Heart right ventricle (tissue), 16 donors: ENCODE measurements at regions not wholly inside any gene's neighbourhood (a gene's known extent, or its start where the extent isn't known, plus 50 kb on each side); places are given as distances from the start of the nearest gene placed in this dataset.
"Not testable (repeated sequence)": the region's sequence is repeated elsewhere in the genome, so short reads cannot be mapped to it uniquely, and the experiment has no call there.

Source experiments
- ATAC-seq, 8 donors: fragments of 200-7000 bp; cut with Tn5 transposase; one replicate each; pipeline ENCODE4 v1.9.1; 2020; ENCODE audit warnings: mild to moderate bottlenecking in 8 of 8, moderate library complexity in 8 of 8, moderate number of reproducible peaks in 1 of 8
- DNase-seq, 2 donors: peaks; one replicate each; pipeline ENCODE4 v3.0.0-alpha.2; 2020
- H3K27ac ChIP-seq, 10 donors: fragments of 200-600 bp; sonication (generic) in 2 of 10; one replicate each; pipeline versions ENCODE4 v1.5.0 to v1.8.0; 2020 to 2022; ENCODE audit warnings: mild to moderate bottlenecking in 3 of 10
- H3K27me3 ChIP-seq, 7 donors: fragments of 200-600 bp; one replicate each; pipeline ENCODE4 v1.8.0; 2021 to 2022; ENCODE audit warnings: mild to moderate bottlenecking in 2 of 7
- H3K36me3 ChIP-seq, 9 donors: fragments of 200-600 bp; sonication (generic) in 1 of 9; one replicate each; pipeline versions ENCODE4 v1.5.0 to v1.8.0; 2020 to 2022; ENCODE audit warnings: mild to moderate bottlenecking in 2 of 9
- H3K4me1 ChIP-seq, 9 donors: fragments of 200-600 bp; sonication (generic) in 1 of 9; one replicate each; pipeline versions ENCODE4 v1.5.0 to v1.8.0; 2020 to 2022; ENCODE audit warnings: mild to moderate bottlenecking in 4 of 9
- H3K4me3 ChIP-seq, 10 donors: fragments of 200-600 bp; sonication (generic) in 2 of 10; one replicate each; pipeline versions ENCODE4 v1.5.0 to v1.8.0; 2020 to 2022; ENCODE audit warnings: mild to moderate bottlenecking in 7 of 10, moderate library complexity in 2 of 10
- H3K9me3 ChIP-seq, 11 donors: fragments of 200-600 bp in 10 of 11; sonication (generic) in 2 of 11; one replicate each; pipeline versions ENCODE4 v1.5.0 to v1.8.0; 2013 to 2022; ENCODE audit warnings: mild to moderate bottlenecking in 2 of 11, control low read depth in 1 of 11, moderate library complexity in 1 of 11
- WGBS, 2 donors: extraction: QIAGEN DNeasy Blood & Tissue Kit; methylation state at CpG; one replicate each; pipeline ENCODE4 v1.1.7; 2013; ENCODE audit warnings: inconsistent platforms in 1 of 2; 5-methylcytosine and 5-hydroxymethylcytosine counted together
- intact Hi-C, 10 donors: fragments of 100-400 bp; cut with DNase I; formaldehyde crosslinking; loops; one replicate each; pipeline versions ENCODE4 v1.11.1 to v1.14.2; 2022
- TF ChIP-seq, protein P1 (sequence below), 9 donors: fragments of 200-600 bp; sonication (generic) in 2 of 9; IDR thresholded peaks; one replicate each; pipeline versions ENCODE4 v1.5.0 to v1.8.0; 2021 to 2022; ENCODE audit warnings: antibody characterized with exemption in 9 of 9, mild to moderate bottlenecking in 5 of 9, moderate library complexity in 1 of 9
- donor health status: Arrhythmogenic right ventricular cardiomyopathy.
- donor health status: ischemic (EF 13 %, LVEDD 7.1; RV severe dilation, severe dysfunction).
- donor health status: healthy with polysubstance abuse.
- donor health status: DM: no; HTN: yes; CAD: no.
- donor health status: DM: no; HTN: no; CAD: no.
- donor health status: ischemic (EF 25% LVEDD 6.9; RV normal size, moderate dysfunction).
- donor health status: ischemic (EF 25% LVEDD 5.7; RV mildly dilated, moderate dysfunction).
- donor health status: healthy.
- donor health status: DM: yes; HTN: yes; CAD: no.
- donor health status: Ischemic cardiomyopathy.
- donor health status: ischemic (EF 35%, LVEDD 5.7; RV mildly dilated, moderate dysfunction).
- donor health status: nonischemic (EF 11% LVEDD 7.7; RV severe dilation, severe dysfunction).
- donor health status: DM: yes; HTN: yes; CAD: no.
- donor health status: PGD.
- donor health status: ischemic (EF 29% LVEDD 5.4; RV normal size, mild dysfunction).
- donor health status: nonischemic (EF 23%, LVEDD 6.1; RV moderate dilation, normal function).

DNA sequence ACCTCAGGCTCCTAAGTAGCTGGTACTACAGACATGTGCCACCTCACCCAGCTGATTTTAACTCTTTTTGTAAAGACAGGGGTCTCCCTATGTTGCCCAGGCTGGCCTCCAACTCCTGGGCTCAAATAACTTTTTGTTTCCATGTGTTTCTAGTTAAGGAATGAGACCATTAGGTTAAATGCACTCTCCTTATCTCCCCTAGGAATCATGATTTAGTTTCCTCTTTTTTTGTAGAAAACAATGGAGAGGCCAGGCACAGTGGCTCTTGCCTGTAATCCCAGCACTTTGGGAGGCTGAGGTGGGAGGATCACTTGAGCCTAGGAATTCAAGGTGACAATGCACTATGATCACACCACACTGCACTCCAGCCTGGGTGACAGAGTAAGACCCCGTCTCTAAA, 198.8 kb upstream of the C2CD4B start:
- Histone ChIP-seq H3K9me3 (no peaks in the 10 kb centered on the region), H3K27me3 (peaks cover 0 to 21% (median 0%) of the 10 kb centered on the region in 7 donors), H3K36me3 (no peaks in the 10 kb centered on the region), H3K27ac (no peak overlapping the region), H3K4me3 (no peak overlapping the region), H3K4me1 (no peaks in the 10 kb centered on the region)
- TF ChIP-seq, protein P1, sequence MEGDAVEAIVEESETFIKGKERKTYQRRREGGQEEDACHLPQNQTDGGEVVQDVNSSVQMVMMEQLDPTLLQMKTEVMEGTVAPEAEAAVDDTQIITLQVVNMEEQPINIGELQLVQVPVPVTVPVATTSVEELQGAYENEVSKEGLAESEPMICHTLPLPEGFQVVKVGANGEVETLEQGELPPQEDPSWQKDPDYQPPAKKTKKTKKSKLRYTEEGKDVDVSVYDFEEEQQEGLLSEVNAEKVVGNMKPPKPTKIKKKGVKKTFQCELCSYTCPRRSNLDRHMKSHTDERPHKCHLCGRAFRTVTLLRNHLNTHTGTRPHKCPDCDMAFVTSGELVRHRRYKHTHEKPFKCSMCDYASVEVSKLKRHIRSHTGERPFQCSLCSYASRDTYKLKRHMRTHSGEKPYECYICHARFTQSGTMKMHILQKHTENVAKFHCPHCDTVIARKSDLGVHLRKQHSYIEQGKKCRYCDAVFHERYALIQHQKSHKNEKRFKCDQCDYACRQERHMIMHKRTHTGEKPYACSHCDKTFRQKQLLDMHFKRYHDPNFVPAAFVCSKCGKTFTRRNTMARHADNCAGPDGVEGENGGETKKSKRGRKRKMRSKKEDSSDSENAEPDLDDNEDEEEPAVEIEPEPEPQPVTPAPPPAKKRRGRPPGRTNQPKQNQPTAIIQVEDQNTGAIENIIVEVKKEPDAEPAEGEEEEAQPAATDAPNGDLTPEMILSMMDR (IDR thresholded peaks at IDR 0.05) = no peak
- no peak for DNase-seq
- intact Hi-C loops = loop anchor here in 1 of 10 donors (10.0 kb wide), 1 partner anchor 61 kb away; no protein-coding TSS in a partner anchor
- WGBS, 2 donors = 57 to 79% methylated on average over 1 of the region's 1 CpG
- ATAC-seq = no peak

DNA sequence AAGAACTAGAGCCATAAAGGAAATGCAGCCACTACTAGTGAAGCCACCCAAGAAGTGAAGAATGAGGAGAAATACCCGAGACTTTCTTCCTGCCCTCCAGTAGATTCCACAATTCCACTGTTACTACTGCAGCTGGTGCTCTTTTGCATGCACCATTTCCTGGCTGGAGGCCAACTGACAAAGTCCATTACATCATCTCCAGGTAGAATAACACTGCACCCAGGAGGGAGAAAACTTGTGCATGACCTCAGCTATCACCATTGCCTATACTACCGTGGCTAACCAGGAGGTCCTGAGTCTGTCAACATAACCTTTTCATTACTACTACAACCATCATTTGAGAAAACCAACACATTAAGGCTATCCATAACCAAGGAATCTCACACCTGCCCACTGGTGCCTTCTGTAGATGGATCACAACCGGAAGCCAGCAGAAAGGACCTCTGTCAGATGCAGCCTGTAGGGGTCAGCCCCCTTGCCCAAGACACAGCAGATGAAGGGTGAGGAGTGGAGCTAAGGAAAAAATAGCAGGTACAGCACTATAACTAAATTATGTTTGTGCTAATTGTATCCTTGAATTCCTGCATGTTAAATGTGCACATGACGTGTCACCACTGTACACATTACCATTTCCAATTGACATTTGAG, 200.8 kb upstream of the C2CD4B start:
- Histone ChIP-seq H3K9me3 (no peaks in the 10 kb centered on the region), H3K4me3 (no peak overlapping the region), H3K27ac (no peak overlapping the region), H3K36me3 (no peaks in the 10 kb centered on the region), H3K4me1 (no peaks in the 10 kb centered on the region), H3K27me3 (peaks cover 0 to 13% (median 0%) of the 10 kb centered on the region in 7 donors)
- ATAC-seq = no peak
- intact Hi-C loops = loop anchor here in 1 of 10 donors (10.0 kb wide), 1 partner anchor 59 kb away; no protein-coding TSS in a partner anchor
- TF ChIP-seq, protein P1 (IDR thresholded peaks at IDR 0.05) = no peak
- DNase-seq = no peak
- WGBS, 2 donors = 74 to 82% methylated on average over 4 of the region's 4 CpGs

DNA sequence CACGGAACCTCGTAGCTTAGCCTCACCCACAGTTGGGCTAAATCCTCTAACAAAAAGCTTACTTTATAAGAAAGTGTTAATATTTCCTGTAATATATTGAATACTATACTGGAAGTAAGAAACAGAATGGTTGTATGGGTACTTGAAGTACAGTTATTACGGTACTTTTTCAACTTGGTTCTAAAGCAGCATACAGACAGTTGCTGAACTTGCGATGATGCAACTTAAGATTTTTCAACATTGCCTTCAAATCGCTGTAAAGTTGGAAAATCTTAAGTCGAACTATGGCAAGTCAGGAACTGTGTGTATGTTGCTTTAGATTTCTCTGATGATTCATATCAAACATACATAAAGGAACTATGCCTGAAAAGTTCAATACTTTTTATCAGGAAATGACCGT, 204.4 kb upstream of the C2CD4B start:
- no peak overlapping the region for H3K4me3 ChIP-seq
- TF ChIP-seq, protein P1 (IDR thresholded peaks at IDR 0.05) = no peak
- no peaks in the 10 kb centered on the region for H3K9me3 ChIP-seq
- intact Hi-C loops = loop anchor here in 1 of 10 donors (10.0 kb wide), 1 partner anchor 55 kb away; no protein-coding TSS in a partner anchor
- H3K27me3 ChIP-seq = peaks cover 0 to 3% (median 0%) of the 10 kb centered on the region in 7 donors
- no peak overlapping the region for H3K27ac ChIP-seq
- WGBS, 2 donors = 81 to 93% methylated on average over 7 of the region's 7 CpGs
- H3K4me1 ChIP-seq = no peaks in the 10 kb centered on the region
- no peaks in the 10 kb centered on the region for H3K36me3 ChIP-seq
- DNase-seq = no peak
- no peak for ATAC-seq

DNA sequence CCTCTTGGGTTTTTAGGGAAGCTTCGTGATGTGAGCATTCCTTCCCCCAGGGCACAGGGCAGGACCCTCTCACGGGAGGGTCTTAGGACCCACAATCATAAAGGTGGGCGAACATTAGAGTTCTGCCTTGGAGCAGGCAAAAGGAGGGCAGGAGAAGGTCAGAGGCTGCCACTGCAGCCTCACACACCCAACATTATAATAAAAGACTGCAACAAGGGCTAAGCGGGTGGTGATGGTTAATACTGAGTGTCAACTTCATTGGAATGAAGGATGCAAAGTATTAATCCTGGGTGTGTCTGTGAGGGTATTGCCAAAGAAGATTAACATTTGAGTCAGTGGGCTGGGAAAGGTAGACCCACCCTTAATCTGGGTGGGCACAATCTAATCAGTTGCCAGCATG, 206.6 kb upstream of the C2CD4B start:
- DNase-seq, ATAC-seq, H3K9me3 ChIP-seq, H3K4me1 ChIP-seq, H3K27ac ChIP-seq, H3K4me3 ChIP-seq, H3K27me3 ChIP-seq, H3K36me3 ChIP-seq: not testable (repeated sequence)
- intact Hi-C loops = loop anchor here in 1 of 10 donors (10.0 kb wide), 1 partner anchor 57 kb away; no protein-coding TSS in a partner anchor
- WGBS, 2 donors = 94 to 96% methylated on average over 4 of the region's 4 CpGs
